ENCODE measurements at regions not wholly inside any gene's neighbourhood (a gene's known extent, or its start where the extent isn't known, plus 50 kb on each side); places are given as distances from the start of the nearest gene placed in this dataset.

DNA sequence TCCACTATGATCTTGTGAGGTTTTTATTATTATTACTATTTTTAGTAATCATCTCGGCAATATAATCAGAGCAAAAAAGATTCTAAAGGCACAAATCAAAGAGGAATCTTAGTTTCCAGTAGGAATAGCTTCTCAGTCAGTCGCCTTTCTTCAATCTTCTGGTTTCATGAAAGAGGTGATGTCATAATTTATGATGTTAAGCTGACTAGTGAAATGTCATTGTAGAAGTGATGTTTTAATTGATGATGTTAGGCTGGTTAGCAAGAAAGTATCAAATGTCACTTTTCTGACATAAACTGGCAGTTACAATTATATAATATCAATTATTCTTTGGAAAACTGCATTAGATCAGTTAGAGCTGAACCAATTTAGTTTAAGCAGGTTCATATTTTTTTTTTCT is 476.7 kb upstream of the ETAA1 start:
- no peak for TF ChIP-seq ZNF707 (tag by site-specific recombination; IDR thresholded peaks at IDR 0.05)
- TF ChIP-seq, protein P1, sequence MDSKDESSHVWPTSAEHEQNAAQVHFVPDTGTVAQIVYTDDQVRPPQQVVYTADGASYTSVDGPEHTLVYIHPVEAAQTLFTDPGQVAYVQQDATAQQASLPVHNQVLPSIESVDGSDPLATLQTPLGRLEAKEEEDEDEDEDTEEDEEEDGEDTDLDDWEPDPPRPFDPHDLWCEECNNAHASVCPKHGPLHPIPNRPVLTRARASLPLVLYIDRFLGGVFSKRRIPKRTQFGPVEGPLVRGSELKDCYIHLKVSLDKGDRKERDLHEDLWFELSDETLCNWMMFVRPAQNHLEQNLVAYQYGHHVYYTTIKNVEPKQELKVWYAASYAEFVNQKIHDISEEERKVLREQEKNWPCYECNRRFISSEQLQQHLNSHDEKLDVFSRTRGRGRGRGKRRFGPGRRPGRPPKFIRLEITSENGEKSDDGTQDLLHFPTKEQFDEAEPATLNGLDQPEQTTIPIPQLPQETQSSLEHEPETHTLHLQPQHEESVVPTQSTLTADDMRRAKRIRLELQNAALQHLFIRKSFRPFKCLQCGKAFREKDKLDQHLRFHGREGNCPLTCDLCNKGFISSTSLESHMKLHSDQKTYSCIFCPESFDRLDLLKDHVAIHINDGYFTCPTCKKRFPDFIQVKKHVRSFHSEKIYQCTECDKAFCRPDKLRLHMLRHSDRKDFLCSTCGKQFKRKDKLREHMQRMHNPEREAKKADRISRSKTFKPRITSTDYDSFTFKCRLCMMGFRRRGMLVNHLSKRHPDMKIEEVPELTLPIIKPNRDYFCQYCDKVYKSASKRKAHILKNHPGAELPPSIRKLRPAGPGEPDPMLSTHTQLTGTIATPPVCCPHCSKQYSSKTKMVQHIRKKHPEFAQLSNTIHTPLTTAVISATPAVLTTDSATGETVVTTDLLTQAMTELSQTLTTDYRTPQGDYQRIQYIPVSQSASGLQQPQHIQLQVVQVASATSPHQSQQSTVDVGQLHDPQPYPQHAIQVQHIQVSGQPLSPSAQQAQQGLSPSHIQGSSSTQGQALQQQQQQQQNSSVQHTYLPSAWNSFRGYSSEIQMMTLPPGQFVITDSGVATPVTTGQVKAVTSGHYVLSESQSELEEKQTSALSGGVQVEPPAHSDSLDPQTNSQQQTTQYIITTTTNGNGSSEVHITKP (tag by site-specific recombination; IDR thresholded peaks at IDR 0.05): no peak
